Colonic mucosa (tissue), 4 donors: ENCODE measurements at regions not wholly inside any gene's neighbourhood (a gene's known extent, or its start where the extent isn't known, plus 50 kb on each side); places are given as distances from the start of the nearest gene placed in this dataset.
A peak's percentile ranks its signal among the peaks of the same experiment; 100 is the strongest.

Experiments
- DNase-seq: peaks from one replicate; pipeline ENCODE4 v3.0.0-alpha.2; 2020
- H3K27ac ChIP-seq: fragments of 200-600 bp; one replicate; pipeline ENCODE4 v1.8.0; 2021
- H3K27me3 ChIP-seq: fragments of 200-600 bp; one replicate; pipeline ENCODE4 v1.8.0; 2021
- H3K36me3 ChIP-seq: fragments of 200-600 bp; one replicate; pipeline ENCODE4 v1.8.0; 2021
- H3K4me1 ChIP-seq: fragments of 200-600 bp; one replicate; pipeline ENCODE4 v1.8.0; 2021; ENCODE audit warnings: mild to moderate bottlenecking
- H3K4me3 ChIP-seq: fragments of 200-600 bp; one replicate; pipeline ENCODE4 v1.8.0; 2021
- H3K9ac ChIP-seq, 2 donors: one replicate each; pipeline ENCODE4 v1.7.0; 2013; ENCODE audit warnings: control low read depth in 2 of 2, low read depth in 2 of 2, low read length in 2 of 2
- H3K9me3 ChIP-seq: fragments of 200-600 bp; one replicate; pipeline ENCODE4 v1.8.0; 2021
- CTCF ChIP-seq: fragments of 200-600 bp; IDR thresholded peaks from one replicate; pipeline ENCODE4 v1.8.0; 2022; ENCODE audit warnings: antibody characterized with exemption, mild to moderate bottlenecking
- intact Hi-C: fragments of 100-400 bp; cut with DNase I; formaldehyde crosslinking; loops from one replicate; pipeline ENCODE4 v1.14.1; 2022
- donor health status: healthy.
- donor health status: DM: no; HTN: no; CAD: no.
- donor health status: DM: no; HTN: no; CAD: no.

- H3K9me3 ChIP-seq: no peaks in the 10 kb centered on the region
- H3K27ac ChIP-seq: no peak overlapping the region
- TF ChIP-seq CTCF: no peak
- no peaks in the 10 kb centered on the region for H3K27me3 ChIP-seq
- peaks cover 9% of the 10 kb centered on the region for H3K4me1 ChIP-seq
- DNase-seq: no peak
- no peak overlapping the region for H3K4me3 ChIP-seq
- intact Hi-C loops: no loop called here
- H3K9ac ChIP-seq: no peak overlapping the region
- no peaks in the 10 kb centered on the region for H3K36me3 ChIP-seq
These were observed 107.4 kb downstream of the NCOR2 start for GRCh38 chr12:124459852-124460645.

- Histone ChIP-seq H3K27ac (no peak overlapping the region), H3K27me3 (no peaks in the 10 kb centered on the region), H3K36me3 (no peaks in the 10 kb centered on the region), H3K9ac (no peak overlapping the region), H3K4me1 (peaks cover 13% of the 10 kb centered on the region), H3K4me3 (no peak overlapping the region), H3K9me3 (no peaks in the 10 kb centered on the region)
- TF ChIP-seq CTCF: no peak
- intact Hi-C loops: no loop called here
- no peak for DNase-seq
These were observed 108.2 kb downstream of the NCOR2 start for GRCh38 chr12:124458992-124459851.

- Histone ChIP-seq H3K4me3 (no peak overlapping the region), H3K9me3 (no peaks in the 10 kb centered on the region), H3K9ac (peak overlapping the region in 1 of 2 donors; percentile 10), H3K4me1 (peaks cover 21% of the 10 kb centered on the region), H3K36me3 (no peaks in the 10 kb centered on the region), H3K27ac (peak overlapping the region; percentile 81), H3K27me3 (no peaks in the 10 kb centered on the region)
- no peak for TF ChIP-seq CTCF
- no peak for DNase-seq
- intact Hi-C loops: no loop called here
These were observed 109.0 kb downstream of the NCOR2 start for GRCh38 chr12:124458220-124458991.

- TF ChIP-seq CTCF: no peak
- Histone ChIP-seq H3K9ac (peak overlapping the region; percentile 34 to 54), H3K9me3 (no peaks in the 10 kb centered on the region), H3K27ac (peak overlapping the region; percentile 81), H3K4me1 (peaks cover 28% of the 10 kb centered on the region), H3K4me3 (peak overlapping the region; percentile 19), H3K27me3 (no peaks in the 10 kb centered on the region), H3K36me3 (no peaks in the 10 kb centered on the region)
- peak; percentile 70 for DNase-seq
- intact Hi-C loops: no loop called here
These were observed 109.9 kb downstream of the NCOR2 start for GRCh38 chr12:124457287-124458219.
